ENCODE measurements at regions not wholly inside any gene's neighbourhood (a gene's known extent, or its start where the extent isn't known, plus 50 kb on each side); places are given as distances from the start of the nearest gene placed in this dataset.

- no peak for DNase-seq
Observed at GRCh38 chr2:146239392-146240135, 1605.3 kb upstream of the ACVR2A start.

- no peak for DNase-seq
Observed at GRCh38 chr2:146238254-146238966, 1606.4 kb upstream of the ACVR2A start.

- DNase-seq: no peak
Observed at GRCh38 chr2:146235158-146235557, 1609.7 kb upstream of the ACVR2A start.

GRCh38 chr2:146229508-146230155, 1615.2 kb upstream of the ACVR2A start:
- no peak for DNase-seq

GRCh38 chr2:146228466-146229058, 1616.3 kb upstream of the ACVR2A start:
- no peak for DNase-seq

- no peak for DNase-seq
Observed at GRCh38 chr2:146228020-146228393, 1616.8 kb upstream of the ACVR2A start.

- no peak for DNase-seq
Observed at GRCh38 chr2:146227152-146228019, 1617.4 kb upstream of the ACVR2A start.

- DNase-seq: no peak
Observed at GRCh38 chr2:146226077-146226476, 1618.8 kb upstream of the ACVR2A start.

GRCh38 chr2:146221826-146222225, 1623.0 kb upstream of the ACVR2A start:
- no peak for DNase-seq

GRCh38 chr2:146220957-146221356, 1623.9 kb upstream of the ACVR2A start:
- DNase-seq: no peak

GRCh38 chr2:146214394-146214929, 1630.4 kb upstream of the ACVR2A start:
- no peak for DNase-seq

GRCh38 chr2:146213674-146214073, 1631.2 kb upstream of the ACVR2A start:
- DNase-seq: no peak

- DNase-seq: no peak
Observed at GRCh38 chr2:146212602-146213001, 1632.2 kb upstream of the ACVR2A start.

- DNase-seq: no peak
Observed at GRCh38 chr2:146209842-146210275, 1635.0 kb upstream of the ACVR2A start.

GRCh38 chr2:146207901-146208300, 1636.9 kb upstream of the ACVR2A start:
- no peak for DNase-seq

- DNase-seq: no peak
Observed at GRCh38 chr2:146207417-146207816, 1637.4 kb upstream of the ACVR2A start.

GRCh38 chr2:146203064-146203624, 1641.7 kb upstream of the ACVR2A start:
- DNase-seq: no peak

- DNase-seq: no peak
Observed at GRCh38 chr2:146193619-146194018, 1651.2 kb upstream of the ACVR2A start.

- no peak for DNase-seq
Observed at GRCh38 chr2:146189541-146189940, 1655.3 kb upstream of the ACVR2A start.

GRCh38 chr2:146173934-146174333, 1654.0 kb upstream of the ZEB2 start:
- no peak for DNase-seq

GRCh38 chr2:146161256-146161882, 1641.5 kb upstream of the ZEB2 start:
- DNase-seq: no peak
